K562 (cell line): ENCODE measurements at regions not wholly inside any gene's neighbourhood (a gene's known extent, or its start where the extent isn't known, plus 50 kb on each side); places are given as distances from the start of the nearest gene placed in this dataset.

ENCODE experiments used
- SRF ChIP-seq, 2 experiments: fragments of 250-450, 450-650 bp in 1 of 2; sonication (Bioruptor Pico) in 1 of 2; sonication (generic) in 1 of 2; formaldehyde crosslinking; IDR thresholded peaks; 2 replicates each; pipeline versions ENCODE4 v1.5.0 to v1.5.1; 2020 to 2022; ENCODE audit warnings: mild to moderate bottlenecking in 1 of 2, missing genetic modification reagents in 1 of 2
- TARDBP ChIP-seq: fragments of 450-650 bp; IDR thresholded peaks from 2 replicates; pipeline ENCODE4 v1.6.1; 2016
- TF ChIP-seq, protein P1 (sequence below), 3 experiments: IDR thresholded peaks in 2 of 3; conservative IDR thresholded peaks in 1 of 3; 2 replicates each; pipeline ENCODE4 v1.5.1; 2011 to 2012; ENCODE audit warnings: low read length in 3 of 3, mild to moderate bottlenecking in 3 of 3, control low read depth in 2 of 3, improper control_type of control experiment in 1 of 3, inconsistent platforms in 1 of 3, low read depth in 1 of 3, mixed read lengths in 1 of 3, moderate library complexity in 1 of 3; ENCODE audit not compliant: insufficient read depth in 2 of 3

DNA sequence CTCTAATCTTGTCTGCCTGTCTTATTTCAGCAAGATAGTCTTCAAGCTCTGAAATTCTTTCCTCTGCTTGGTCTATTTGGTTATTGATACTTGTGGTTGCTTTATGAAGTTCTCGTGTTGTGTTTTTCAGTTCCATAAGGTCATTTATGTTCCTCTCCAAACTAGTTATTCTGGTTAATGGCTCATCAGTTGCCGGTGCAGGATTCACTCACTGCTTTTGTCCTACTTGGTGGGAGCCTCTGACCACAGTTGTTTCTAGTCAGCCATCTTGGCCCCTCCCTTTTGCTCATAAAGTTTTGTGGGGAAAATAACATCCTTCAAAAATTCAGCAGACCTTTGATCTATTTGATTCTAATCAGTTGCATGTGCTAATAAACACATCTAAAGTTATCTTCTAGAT lies 158.6 kb upstream of the PARD3B start:
- TF ChIP-seq SRF (CRISPR knock-in tag; IDR thresholded peaks at IDR 0.05): no peak
- TF ChIP-seq, protein P1, sequence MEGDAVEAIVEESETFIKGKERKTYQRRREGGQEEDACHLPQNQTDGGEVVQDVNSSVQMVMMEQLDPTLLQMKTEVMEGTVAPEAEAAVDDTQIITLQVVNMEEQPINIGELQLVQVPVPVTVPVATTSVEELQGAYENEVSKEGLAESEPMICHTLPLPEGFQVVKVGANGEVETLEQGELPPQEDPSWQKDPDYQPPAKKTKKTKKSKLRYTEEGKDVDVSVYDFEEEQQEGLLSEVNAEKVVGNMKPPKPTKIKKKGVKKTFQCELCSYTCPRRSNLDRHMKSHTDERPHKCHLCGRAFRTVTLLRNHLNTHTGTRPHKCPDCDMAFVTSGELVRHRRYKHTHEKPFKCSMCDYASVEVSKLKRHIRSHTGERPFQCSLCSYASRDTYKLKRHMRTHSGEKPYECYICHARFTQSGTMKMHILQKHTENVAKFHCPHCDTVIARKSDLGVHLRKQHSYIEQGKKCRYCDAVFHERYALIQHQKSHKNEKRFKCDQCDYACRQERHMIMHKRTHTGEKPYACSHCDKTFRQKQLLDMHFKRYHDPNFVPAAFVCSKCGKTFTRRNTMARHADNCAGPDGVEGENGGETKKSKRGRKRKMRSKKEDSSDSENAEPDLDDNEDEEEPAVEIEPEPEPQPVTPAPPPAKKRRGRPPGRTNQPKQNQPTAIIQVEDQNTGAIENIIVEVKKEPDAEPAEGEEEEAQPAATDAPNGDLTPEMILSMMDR (IDR thresholded peaks at IDR 0.05 in 2 of 3, conservative IDR thresholded peaks at IDR 0.05 in 1 of 3; ENCODE audit: insufficient read depth in 2 of 3, low read depth in 1 of 3, low read length in 3 of 3): no peak
- no peak for TF ChIP-seq TARDBP
